Lower leg skin (tissue), 3 donors: ENCODE measurements at regions not wholly inside any gene's neighbourhood (a gene's known extent, or its start where the extent isn't known, plus 50 kb on each side); places are given as distances from the start of the nearest gene placed in this dataset.

ENCODE experiments used
- CTCF ChIP-seq, 3 donors: fragments of 450-650 bp; IDR thresholded peaks; one replicate each; pipeline ENCODE4 v1.5.1; 2016; ENCODE audit warnings: antibody characterized with exemption in 3 of 3, mild to moderate bottlenecking in 3 of 3, moderate library complexity in 2 of 3
- POLR2A ChIP-seq, 2 donors: fragments of 450-650 bp; IDR thresholded peaks; one replicate each; pipeline ENCODE4 v1.6.1; 2016 to 2017; ENCODE audit warnings: antibody characterized with exemption in 2 of 2, mild to moderate bottlenecking in 1 of 2, moderate library complexity in 1 of 2

DNA sequence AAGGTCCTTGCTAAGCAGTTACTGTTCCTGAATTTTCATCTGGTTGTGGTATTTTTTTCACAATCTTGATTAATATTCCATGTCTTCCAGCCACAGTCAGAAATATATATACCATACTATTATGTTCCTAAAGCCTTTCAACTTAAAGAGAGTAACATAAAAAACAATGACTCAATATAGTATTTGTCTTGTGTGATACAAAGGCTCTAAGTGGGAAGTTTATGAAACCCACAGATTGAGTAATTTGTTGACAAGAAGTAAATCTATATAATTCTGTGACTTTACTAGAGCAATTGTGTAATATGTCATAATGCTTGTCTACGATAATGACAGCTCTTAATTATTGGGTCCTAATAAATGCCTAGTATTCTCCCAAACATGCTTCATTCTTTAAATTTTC lies 509.4 kb downstream of the ISL1 start:
- TF ChIP-seq CTCF (IDR thresholded peaks at IDR 0.05) (no peak), POLR2A (IDR thresholded peaks at IDR 0.05) (no peak)
